Non-pigmented ciliary epithelial cell (primary cell): ENCODE measurements at regions not wholly inside any gene's neighbourhood (a gene's known extent, or its start where the extent isn't known, plus 50 kb on each side); places are given as distances from the start of the nearest gene placed in this dataset.

ENCODE experiments used
- DNase-seq: peaks from one replicate; pipeline ENCODE4 v3.0.0-alpha.2; 2010; ENCODE audit warnings: low read depth

DNA sequence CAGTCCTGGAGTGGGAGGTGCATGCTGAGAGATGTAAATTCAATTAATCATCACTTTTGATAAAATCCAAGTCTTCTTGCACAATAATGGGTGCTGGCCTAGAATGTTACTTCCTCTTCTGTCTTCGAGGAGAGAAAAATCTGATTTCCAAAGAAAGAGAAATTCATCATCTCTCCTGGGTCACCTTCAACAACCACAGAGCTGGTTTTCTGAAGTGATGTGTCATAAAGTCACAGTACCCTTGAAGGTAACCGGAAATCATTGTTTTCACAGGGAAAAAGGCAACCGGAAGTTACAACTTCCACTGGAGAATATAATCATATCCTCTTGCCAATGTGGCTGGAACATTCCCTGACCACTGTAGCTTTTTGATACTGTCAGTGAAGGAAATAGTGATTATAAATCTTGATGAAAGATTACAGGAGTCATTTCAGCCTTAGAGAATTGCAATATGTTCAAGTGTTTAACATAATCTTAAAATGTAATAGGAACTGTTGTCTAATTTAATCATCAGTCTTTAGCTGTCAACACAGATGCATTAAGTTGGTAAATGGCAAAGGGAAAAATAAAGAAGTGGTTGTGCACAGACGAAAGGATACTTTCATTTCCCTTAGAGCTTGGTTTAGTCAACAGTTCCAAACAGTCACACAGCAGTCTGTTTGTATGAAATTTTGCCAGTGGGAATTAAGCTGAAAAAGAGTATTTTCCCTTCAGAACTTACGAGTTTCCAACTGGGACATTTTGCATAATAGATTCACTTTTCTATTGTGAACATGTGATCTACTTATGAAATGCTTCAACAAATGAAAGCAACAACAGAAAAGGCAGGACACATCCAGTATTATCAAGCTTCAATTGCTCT lies 106.5 kb upstream of the SLC4A7 start:
- DNase-seq: no peak

DNA sequence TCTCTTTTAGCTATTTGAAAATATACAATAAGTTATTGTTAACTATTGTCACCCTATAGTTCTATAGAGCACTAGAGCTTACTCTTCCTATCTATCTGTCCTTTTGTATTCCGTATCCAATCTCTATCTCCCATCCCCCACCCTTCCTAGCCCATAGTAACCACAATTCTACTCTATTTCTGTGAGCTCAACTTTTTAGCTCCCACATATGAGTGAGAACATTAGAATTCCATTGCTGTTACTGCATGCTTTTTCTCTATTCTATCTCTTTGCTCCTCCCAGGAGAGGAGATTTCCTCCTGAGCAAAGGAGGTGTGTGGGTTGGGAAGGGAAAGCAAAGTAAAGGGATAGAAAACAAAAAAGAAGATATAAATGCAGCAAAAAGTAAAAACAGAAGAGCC lies 105.6 kb upstream of the SLC4A7 start:
- no peak for DNase-seq

DNA sequence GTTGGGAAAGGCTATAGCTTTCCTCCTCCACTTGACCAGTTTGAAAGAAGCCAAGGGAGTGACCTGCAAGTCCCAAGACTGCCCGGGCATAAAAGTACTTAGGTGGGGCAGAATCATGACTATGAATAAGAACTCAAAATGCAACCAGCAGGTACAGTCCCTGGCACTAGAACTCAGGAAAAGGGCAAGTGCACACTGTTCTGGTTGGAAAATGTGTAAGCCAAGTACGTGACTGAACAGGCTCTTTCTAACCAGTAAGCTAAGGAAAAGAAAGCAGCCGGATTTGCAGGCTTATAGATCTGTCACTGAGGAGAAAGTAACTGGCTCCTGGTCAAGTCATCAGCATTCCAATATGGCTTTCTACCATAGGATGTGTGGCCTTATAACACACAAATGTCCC lies 101.2 kb upstream of the SLC4A7 start:
- no peak for DNase-seq

DNA sequence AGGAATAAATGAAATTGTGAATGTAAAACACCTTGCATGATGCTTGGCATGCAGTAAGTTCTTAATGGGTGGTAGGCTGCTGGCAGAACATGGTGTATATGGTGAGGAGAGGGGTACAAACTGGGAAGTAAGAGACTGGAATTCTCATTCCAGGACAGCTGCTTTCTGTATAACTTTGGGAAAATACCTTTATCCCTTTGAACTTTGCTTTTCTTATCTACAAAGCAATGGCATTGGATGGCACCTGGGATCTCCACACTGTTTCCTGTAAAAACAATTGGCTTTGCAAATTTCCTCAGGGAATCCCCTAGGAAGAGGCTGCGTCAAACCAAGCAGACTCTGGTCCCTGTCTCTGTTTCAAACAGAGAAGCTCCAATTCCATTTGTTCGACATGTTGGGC lies 100.7 kb upstream of the SLC4A7 start:
- DNase-seq: no peak

DNA sequence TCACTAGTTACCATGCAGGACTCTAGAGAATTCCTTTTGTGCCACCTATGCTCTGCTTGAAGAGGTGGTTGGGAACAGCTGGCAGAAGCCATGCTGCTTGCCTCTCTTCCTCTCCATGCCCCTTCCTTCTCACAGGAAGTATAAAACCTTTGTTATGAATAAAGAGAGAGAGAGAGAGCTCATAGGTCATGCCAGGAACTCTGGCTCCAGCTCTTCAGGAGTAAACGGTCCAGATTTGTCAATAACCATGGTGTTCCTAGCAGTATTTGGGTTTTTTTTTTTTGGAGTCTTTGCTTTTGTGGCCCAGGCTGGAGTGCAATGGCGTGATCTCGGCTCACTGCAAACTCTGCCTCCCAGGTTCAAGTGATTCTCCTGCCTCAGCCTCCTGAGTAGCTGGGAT lies 97.7 kb upstream of the SLC4A7 start:
- DNase-seq: no peak

DNA sequence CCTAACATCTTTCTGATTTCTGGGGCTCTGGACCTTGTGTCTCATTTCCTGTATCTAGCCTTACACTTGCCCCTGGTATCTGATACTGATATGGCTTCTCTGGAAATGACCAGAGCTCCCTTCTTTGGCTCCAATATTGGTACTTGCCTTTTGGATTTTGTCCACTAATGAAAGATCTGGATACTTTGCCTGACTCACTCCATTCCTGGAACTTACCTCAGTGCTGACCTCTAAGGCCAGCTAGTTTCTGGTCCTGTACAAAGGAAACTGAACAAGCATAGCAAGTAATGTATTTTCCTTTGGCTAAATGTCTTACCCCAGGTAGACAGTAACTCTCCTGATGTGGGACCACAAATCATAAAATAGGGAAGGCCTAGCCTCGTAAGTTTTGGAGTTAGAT lies 93.8 kb upstream of the SLC4A7 start:
- DNase-seq: no peak

DNA sequence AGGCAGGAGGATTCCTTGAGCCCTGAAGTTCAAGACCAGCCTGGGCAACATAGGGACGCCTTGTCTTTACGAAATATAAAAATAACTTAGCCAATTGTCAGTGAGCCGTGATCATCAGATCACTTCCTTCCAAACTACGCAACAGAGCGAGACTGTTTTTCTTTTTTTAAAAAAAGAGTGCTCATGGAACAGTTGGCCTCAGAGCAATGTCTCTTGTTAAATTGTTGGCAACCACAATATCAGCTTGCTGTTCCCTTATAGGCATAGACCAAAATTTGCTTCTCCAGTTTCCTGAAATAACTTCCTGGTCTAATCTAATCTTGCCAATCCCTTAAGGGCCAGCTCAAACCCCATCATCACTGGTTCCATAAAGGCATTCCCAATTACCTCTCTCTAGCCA lies 93.3 kb upstream of the SLC4A7 start:
- DNase-seq: no peak

DNA sequence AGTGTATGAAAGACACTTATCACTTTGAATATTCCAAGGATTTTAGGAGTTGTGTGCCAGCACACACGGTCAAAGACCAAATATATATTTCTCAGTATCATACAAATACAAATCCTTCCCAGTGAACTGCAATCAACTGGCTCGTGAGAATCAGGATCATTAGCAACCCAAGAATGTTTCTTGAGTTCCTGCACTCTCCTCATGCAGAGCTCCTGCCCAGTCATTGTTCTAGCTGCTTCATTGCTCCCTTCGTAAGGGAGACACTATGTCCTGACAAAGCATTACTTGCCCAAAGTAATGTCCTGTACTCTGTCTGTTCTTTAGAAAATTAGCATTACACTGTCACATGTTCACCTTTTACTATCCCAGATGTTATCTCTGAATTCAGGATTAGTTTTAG lies 92.0 kb upstream of the SLC4A7 start:
- DNase-seq: no peak

DNA sequence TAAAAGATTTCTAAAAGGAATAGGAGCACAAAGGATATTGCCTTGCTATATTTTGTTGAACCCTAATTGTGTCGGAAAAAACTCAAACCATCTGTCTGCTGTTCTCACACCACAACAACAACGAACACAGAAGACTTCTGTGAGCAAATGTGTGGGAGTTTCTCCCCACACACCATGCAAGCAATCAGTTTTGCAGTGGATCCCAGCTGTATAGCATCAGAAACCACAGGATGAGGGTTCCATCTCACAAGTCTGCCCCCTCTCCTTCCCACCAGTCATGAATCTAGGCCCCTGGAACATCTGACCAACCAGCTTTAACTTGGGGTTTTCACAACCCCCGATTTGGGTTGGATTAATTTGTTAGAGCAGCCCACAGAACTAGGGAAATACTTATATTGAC lies 91.3 kb upstream of the SLC4A7 start:
- no peak for DNase-seq

DNA sequence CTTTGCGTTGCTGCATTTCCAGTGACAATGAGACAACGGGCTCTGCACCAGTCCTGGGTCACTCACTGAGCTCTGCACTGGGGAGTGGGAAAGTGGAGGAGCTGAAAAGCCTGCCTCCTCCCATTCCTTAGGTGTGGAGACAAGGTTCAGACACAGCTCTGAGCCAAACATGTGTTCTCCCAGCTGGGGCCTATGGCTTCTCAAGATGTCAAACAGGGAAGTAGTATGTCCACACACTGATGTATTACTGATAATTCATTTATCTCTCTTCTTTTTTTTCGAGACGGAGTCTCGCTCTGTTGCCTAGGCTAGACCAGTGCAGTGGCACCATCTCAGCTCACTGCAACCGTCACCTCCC lies 90.2 kb upstream of the SLC4A7 start:
- no peak for DNase-seq

DNA sequence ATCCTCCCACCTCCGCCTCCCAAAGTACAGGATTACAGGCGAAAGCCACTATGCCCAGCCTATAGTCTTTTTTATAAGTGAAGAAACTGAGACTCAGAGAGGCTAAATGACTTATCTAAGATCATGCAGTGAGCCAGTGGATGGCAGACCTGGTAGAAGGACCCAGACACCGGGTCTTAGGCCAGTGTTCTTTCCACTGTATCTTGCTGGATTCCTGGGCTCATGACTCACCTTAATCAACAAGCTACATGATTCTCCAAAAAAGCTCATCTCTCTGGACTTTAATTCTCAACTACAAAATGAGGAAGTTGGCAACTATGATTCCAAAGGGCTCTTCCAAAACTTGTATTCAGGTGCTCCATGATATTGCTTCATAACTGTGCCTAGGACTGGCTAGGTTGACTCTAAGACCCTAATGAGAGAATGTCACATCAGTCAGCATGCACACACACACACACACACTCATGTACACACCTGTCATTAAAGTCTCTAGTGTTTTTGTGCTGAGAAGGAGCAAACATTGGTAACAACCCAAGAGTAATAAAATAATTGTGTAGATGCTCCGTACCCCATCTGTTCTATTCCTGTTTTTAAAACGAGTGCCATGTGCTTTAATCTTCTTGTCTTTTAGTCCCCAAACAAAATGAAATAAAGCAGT lies 89.7 kb upstream of the SLC4A7 start:
- no peak for DNase-seq

DNA sequence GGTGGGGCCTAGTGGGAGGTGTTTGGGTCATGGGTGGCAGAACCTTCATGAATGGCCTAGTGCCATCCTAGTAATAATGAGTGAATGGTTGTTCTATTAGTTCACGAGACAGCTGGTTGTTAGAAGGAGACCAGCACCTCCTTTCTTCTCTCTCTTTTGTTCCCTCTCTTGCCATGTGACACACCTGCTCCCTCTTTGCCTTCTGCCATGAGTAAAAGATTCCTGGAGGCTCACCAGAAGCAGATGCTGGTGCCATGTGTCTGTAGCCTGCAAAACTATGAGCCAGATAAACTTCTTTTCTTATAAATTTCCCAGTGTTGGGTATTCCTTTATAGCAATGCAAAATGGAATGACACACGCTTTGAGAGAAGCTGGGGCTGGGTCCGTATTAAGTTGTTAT lies 89.0 kb upstream of the SLC4A7 start:
- no peak for DNase-seq

DNA sequence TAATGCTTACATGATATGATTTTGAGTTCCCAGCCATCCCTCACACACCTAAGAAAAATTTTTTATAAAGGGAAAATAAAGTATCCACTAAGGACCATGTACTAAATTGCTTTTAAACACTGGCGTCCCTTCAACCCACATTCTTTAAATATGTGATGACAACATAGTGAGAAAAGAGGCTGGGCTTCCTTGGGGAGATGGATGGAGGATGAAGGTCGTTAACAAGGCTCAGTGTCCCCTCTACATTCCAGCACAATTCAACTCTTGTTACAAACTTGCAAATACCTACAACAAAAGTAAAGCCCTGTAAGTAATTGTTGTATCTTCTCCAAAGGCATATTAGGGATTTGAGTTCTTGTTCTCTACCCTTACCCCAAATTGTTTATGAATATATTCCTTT lies 87.2 kb upstream of the SLC4A7 start:
- no peak for DNase-seq

DNA sequence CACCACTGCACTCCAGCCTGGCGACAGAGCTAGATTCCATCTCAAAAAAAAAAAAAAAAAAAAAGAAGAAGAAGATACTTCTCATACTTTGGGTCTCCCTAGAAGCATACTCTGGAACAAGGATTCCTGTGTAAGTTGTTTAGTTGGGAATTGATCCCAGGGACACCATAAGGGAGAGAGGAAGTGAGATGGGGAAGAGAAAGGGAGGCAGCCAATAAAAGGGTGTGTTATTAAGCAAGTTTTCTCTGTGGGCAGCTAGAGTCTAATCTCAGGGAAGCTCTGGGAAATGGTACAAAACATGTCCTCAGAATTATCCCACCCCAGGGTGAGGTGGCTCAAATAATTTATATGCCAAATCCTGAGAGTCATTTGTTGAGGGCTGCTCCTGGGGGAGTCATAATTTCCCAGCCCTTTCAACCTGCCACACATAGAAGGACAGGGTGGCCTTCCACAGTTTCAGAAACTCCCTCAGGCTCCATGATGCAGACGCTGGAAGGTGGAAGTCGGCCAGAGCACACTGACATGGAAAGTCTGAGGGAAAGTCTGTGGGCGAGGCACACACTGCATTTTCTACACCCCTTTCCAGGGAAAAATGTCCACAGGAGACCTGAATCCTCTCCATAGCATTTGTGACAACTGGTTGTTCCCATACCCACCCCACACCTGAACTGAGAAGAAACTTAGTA lies 86.4 kb upstream of the SLC4A7 start:
- no peak for DNase-seq

DNA sequence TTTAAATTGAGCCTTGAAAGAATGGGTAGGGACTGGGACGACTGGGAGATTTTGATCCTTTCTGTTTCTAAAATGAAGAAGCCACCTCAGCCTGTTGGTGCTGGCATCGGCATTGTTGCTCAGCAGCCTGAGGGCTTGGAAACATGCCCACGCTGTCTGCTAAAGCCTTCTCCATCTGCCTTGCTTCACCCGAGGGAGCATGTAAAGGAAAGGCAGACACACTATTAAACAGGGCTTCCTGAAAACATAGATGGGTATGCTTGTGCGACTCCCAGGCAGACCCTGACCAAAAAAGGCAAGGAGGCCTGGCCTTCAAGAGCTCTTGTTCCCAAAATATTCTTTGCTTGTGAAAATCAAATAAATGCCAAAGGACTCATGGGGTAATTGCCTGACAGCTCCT lies 84.2 kb upstream of the SLC4A7 start:
- no peak for DNase-seq

DNA sequence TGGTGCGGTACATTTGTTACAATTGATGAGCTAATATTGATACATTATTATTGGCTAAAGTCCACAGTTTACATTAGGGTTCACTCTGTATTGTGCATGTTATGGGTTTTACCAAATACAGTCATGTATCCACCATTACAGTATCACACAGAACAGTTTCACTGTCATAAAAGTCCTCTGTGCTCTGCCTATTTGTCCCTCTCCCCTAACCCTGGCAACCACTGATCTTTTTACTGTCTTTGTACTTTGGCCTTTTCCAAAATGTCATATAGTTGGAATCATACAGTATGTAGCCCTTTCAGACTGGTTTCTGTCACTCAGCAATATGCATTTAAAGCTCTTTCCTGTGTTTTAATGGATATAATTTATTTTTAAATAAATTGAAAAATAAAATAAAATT lies 83.1 kb upstream of the SLC4A7 start:
- no peak for DNase-seq

DNA sequence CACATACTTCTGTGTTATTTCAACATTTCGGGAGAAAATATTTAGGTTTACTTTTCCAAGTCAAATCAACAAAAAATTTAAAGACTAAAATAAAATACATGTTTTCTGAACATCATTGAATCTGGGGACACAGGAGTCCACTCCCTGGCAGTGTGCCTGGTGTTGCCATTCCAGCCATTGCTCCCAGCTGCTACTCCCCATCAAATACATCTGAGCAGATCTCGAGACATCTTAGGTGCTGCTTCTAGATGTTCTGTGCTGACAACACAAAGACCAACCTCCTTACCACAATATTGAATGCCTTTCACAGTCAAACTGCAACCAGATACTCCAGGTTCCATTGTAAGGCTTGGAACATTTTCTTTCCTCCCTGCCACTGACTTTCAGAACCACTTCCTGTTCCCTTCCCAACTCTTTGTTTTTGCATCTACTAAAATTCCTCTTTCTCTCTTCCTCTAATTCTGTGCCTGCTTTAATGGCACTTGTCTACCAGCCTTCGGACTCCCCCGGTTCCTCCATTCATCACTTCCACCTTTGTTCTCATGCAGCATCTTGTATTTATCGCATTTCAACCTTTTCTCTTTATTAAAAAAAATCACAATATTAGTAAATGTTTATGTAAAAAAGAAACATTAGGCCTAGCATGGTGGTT lies 81.1 kb upstream of the SLC4A7 start:
- no peak for DNase-seq

DNA sequence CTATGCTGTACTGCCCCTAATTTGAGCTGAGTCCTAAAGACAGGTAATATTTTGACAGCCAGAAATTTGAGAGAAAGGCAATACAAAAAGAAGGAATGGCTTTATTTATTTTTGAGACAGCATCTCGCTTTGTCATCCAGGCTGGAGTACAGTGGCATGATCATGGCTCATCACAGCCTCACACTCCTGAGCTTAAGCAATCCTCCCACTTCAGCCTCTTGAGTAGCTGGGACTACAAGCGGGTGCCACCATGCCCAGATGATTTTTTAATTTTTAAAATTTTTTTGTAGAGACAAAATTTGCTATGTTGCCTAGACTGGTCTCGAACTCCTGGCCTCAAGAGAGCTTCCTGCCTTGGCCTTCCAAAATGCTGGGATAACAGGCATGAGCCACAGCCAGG lies 77.4 kb upstream of the SLC4A7 start:
- DNase-seq: no peak

DNA sequence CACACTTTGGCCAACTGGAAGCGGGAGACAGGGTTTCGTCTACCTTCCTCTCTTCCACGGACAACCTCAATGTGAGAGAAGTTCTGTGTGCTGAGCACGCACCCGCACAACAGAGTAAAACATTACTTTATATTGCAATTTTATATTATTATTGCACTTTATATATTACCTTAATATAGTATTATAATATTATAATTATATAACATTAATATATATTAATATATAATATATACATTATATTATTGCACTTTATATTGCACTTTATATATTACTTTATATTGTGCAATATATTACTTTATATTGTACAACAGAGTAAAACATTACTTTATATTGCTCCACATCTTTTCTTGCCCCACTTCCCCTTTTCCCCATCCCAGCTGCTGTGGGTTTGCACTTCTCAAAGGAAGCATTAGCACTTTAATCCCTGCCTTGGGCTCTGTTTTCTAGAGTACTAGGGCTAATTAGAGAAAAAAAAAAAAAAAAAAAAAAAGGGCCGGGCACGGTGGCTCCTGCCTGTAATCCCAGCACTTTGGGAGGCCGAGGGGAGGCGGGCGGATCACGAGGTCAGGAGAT lies 76.4 kb upstream of the SLC4A7 start:
- no peak for DNase-seq

DNA sequence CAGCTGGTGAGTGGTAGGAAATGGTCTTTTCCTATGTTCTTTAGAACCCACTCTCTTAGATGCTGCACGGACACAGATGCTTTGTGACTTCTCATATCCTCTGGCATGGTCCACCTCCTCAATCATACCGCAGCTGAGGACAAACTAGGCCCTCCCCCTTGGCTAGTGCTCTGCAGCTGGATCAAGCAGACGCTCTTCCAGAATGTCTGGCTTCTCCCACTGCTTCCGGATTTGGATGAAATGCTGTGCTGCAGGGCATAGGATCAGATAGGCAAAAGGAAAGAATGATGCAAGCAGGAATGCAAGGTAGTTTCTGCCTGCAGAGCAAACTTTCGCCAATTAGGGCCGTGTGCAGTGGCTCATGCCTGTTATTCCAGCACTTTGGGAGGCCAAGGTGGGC lies 75.7 kb upstream of the SLC4A7 start:
- no peak for DNase-seq

DNA sequence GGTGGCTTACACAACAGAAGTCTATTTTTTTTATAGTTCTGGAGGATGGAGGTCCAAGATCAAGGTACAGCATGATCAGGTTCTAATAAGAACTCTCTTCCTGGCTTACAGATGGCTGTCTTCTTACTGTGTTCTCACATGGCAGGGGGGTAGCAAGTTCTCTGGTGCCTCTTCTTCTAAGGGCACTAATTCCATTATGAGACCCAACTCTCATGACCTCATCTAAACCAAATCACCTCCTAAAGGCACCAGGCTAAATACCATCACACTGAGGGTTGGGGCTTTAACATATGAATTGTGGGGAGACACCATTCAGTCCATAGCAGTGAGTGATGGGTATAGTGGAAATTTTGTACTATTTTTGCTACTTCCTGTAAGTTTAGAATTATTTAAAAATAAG lies 75.2 kb upstream of the SLC4A7 start:
- DNase-seq: no peak

DNA sequence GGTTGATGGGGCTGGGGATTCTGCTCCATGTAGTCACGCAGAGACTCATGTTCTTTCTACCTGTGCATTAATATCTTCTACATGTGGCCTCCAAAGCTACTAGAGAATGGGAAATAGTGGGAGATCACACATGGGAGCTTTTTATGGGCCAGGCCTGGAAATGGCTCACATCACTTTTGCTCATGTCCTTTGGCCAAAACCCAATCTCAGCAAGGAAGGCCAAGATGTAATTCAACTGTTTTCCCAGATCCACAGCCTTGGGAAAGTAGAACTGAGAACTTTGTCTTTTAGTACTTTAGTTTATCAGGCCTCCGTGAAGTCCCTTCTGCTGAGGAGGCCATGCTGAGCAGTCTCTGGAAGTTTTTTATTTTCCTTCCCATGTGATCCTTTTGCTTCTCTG lies 73.2 kb upstream of the SLC4A7 start:
- DNase-seq: no peak

DNA sequence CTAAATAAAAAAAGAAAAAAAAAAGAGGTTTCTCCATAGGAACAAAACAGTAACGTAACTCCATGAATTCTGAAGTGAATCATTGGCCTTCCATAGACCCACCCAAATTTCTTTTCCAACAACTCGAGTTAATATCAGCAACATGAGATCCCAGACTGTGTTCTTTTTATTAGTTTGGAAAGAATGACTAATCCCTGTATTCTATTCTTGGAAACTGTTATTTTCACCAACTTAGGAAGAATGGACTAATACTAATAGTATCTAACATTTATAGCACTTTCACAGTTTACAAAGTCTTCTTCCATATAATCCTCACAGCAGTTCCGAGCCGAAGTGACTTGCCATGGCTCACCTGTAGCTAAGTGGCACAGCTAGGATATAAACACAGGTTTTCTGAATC lies 72.7 kb upstream of the SLC4A7 start:
- DNase-seq: no peak
